ENCODE measurements at regions not wholly inside any gene's neighbourhood (a gene's known extent, or its start where the extent isn't known, plus 50 kb on each side); places are given as distances from the start of the nearest gene placed in this dataset.

DNA sequence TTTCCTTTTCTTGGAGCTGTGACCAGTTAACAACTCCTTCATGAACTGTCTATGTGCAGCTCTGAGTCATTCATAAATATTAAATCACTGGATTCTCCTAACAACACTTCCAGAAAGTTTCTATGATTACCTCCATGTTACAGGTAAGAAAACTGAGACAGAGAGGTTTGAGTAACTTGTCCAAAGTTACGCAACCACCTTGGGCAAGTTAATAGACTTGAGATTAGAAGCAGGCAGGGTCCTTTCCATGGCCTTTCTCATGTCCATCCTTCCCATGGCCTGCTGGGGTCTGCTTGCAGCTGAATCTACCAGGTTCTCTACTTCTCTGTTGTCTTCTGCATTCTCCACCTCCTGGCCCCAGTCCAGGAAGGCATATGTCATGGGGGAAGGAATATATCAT, 648.8 kb upstream of the MKI67 start:
- no peaks in the 10 kb centered on the region for H3K4me1 ChIP-seq (ENCODE audit: control insufficient read depth, low read length)
- TF ChIP-seq, protein P1, sequence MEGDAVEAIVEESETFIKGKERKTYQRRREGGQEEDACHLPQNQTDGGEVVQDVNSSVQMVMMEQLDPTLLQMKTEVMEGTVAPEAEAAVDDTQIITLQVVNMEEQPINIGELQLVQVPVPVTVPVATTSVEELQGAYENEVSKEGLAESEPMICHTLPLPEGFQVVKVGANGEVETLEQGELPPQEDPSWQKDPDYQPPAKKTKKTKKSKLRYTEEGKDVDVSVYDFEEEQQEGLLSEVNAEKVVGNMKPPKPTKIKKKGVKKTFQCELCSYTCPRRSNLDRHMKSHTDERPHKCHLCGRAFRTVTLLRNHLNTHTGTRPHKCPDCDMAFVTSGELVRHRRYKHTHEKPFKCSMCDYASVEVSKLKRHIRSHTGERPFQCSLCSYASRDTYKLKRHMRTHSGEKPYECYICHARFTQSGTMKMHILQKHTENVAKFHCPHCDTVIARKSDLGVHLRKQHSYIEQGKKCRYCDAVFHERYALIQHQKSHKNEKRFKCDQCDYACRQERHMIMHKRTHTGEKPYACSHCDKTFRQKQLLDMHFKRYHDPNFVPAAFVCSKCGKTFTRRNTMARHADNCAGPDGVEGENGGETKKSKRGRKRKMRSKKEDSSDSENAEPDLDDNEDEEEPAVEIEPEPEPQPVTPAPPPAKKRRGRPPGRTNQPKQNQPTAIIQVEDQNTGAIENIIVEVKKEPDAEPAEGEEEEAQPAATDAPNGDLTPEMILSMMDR (IDR thresholded peaks at IDR 0.05; ENCODE audit: low read depth, low read length, poor library complexity, severe bottlenecking) = no peak
- H3K36me3 ChIP-seq (ENCODE audit: control insufficient read depth, low read length) = no peaks in the 10 kb centered on the region
- no peaks in the 10 kb centered on the region for H3K9me2 ChIP-seq (replicated peaks; ENCODE audit: control insufficient read depth, low read length)
- no peaks in the 10 kb centered on the region for H3K9me3 ChIP-seq (ENCODE audit: control insufficient read depth, insufficient read depth, low read length)
- H3K27me3 ChIP-seq (ENCODE audit: control insufficient read depth, low read length) = no peaks in the 10 kb centered on the region
- H3F3A ChIP-seq (ENCODE audit: control insufficient read depth, insufficient read depth) = no peaks in the 10 kb centered on the region
- no peak overlapping the region for H3K27ac ChIP-seq (ENCODE audit: low read depth, low read length)
- no peaks in the 10 kb centered on the region for H4K20me1 ChIP-seq (ENCODE audit: control insufficient read depth, insufficient read depth, low read depth, low read length)
- no peak overlapping the region for H3K4me3 ChIP-seq (ENCODE audit: low read length)
- no peak overlapping the region for H3K4me2 ChIP-seq (ENCODE audit: low read length)
- H3K79me2 ChIP-seq (ENCODE audit: control insufficient read depth, low read length) = no peaks in the 10 kb centered on the region

DNA sequence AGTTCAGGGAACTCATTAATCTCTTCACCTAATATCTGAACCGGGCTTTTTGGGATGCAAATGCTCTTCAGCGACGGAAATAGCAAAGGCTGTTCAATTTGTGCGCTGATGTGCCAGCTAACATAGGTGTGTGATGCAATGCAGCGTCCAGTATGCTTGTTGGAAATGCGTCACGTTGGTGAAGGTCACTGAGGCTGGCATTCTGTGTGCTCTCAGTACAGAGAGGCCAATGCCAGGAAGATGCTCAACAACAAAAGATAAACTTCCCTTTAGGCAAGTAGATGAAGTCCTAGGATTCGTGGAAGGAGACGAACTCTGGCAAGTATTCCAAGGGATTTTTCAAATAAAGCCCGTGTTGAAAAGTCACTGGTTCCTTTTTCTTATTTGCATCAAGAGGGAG, 649.5 kb upstream of the MKI67 start:
- TF ChIP-seq EZH2phosphoT487 (IDR thresholded peaks at IDR 0.05; ENCODE audit: borderline replicate concordance, low read length) = no peak
- TF ChIP-seq, protein P1 (IDR thresholded peaks at IDR 0.05; ENCODE audit: low read depth, low read length, poor library complexity, severe bottlenecking) = no peak
- no peaks in the 10 kb centered on the region for H3K79me2 ChIP-seq (ENCODE audit: control insufficient read depth, low read length)
- no peak overlapping the region for H3K4me2 ChIP-seq (ENCODE audit: low read length)
- H3K27me3 ChIP-seq (ENCODE audit: control insufficient read depth, low read length) = no peaks in the 10 kb centered on the region
- no peaks in the 10 kb centered on the region for H3K36me3 ChIP-seq (ENCODE audit: control insufficient read depth, low read length)
- H3K4me1 ChIP-seq (ENCODE audit: control insufficient read depth, low read length) = no peaks in the 10 kb centered on the region
- H3K9me3 ChIP-seq (ENCODE audit: control insufficient read depth, insufficient read depth, low read length) = no peaks in the 10 kb centered on the region
- no peaks in the 10 kb centered on the region for H3K9me2 ChIP-seq (replicated peaks; ENCODE audit: control insufficient read depth, low read length)
- no peak overlapping the region for H3K27ac ChIP-seq (ENCODE audit: low read depth, low read length)
- H4K20me1 ChIP-seq (ENCODE audit: control insufficient read depth, insufficient read depth, low read depth, low read length) = no peaks in the 10 kb centered on the region
- H3K4me3 ChIP-seq (ENCODE audit: low read length) = no peak overlapping the region
- H3F3A ChIP-seq (ENCODE audit: control insufficient read depth, insufficient read depth) = no peaks in the 10 kb centered on the region

DNA sequence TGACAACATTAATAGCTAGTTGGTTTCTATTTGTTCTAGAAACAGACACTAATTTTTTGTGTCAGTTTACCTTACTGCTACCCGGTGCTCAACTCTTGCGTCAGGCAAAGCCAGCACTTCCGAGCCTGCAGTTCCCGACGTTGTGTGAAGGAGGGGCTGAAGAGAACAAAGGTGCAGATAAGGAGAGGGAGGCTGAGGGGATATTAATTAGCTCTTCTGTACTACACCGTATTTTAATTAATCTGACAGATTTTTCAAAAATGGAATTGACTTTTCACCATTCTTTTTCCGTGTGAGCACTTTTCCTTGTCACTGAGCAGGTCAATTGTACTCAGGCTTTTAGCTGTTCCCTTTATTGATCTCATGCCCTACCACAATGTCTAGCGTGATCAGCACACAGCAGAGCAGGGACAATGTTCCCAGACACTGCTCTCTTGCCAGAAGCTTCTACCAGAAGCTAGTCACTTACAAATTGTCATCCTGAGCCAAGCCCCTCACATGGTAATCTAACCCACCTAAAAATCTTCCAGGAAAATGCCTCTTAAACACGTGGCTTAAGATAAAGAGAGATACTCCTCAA, 650.5 kb upstream of the MKI67 start:
- Histone ChIP-seq H3K79me2 (ENCODE audit: control insufficient read depth, low read length) (no peaks in the 10 kb centered on the region), H3F3A (ENCODE audit: control insufficient read depth, insufficient read depth) (no peaks in the 10 kb centered on the region), H3K27me3 (ENCODE audit: control insufficient read depth, low read length) (no peaks in the 10 kb centered on the region), H3K27ac (ENCODE audit: low read depth, low read length) (no peak overlapping the region), H3K9me2 (replicated peaks; ENCODE audit: control insufficient read depth, low read length) (no peaks in the 10 kb centered on the region), H3K4me2 (ENCODE audit: low read length) (no peak overlapping the region), H3K9me3 (ENCODE audit: control insufficient read depth, insufficient read depth, low read length) (no peaks in the 10 kb centered on the region), H3K4me3 (ENCODE audit: low read length) (no peak overlapping the region), H3K4me1 (ENCODE audit: control insufficient read depth, low read length) (no peaks in the 10 kb centered on the region), H4K20me1 (ENCODE audit: control insufficient read depth, insufficient read depth, low read depth, low read length) (no peaks in the 10 kb centered on the region), H3K36me3 (ENCODE audit: control insufficient read depth, low read length) (no peaks in the 10 kb centered on the region)
- TF ChIP-seq EZH2phosphoT487 (IDR thresholded peaks at IDR 0.05; ENCODE audit: borderline replicate concordance, low read length) = no peak
- TF ChIP-seq, protein P1 (IDR thresholded peaks at IDR 0.05; ENCODE audit: low read depth, low read length, poor library complexity, severe bottlenecking) = no peak

Measured in DOHH2 (cell line).